Endothelial cell of umbilical vein (primary cell): ENCODE measurements at regions not wholly inside any gene's neighbourhood (a gene's known extent, or its start where the extent isn't known, plus 50 kb on each side); places are given as distances from the start of the nearest gene placed in this dataset.

Source experiments
- BruUV-seq: library from RNA; stranded (reverse); fragments of 400-500 nt; replicated peaks from 2 replicates; lab custom pipeline; 2021; lab: Mats Ljungman, UMichigan
- CTCF ChIA-PET: fragments of 300-600, 350-600 bp; sonication (Branson Sonifier 250); formaldehyde crosslinking; loops from one replicate; lab custom pipeline; 2021; ENCODE audit warnings: antibody characterized with exemption, inconsistent platforms; lab: Charles Lee
- POLR2A ChIA-PET: fragments of 300-600, 350-600 bp; sonication (Branson Sonifier 250); formaldehyde crosslinking; loops from one replicate; lab custom pipeline; 2021; ENCODE audit warnings: antibody characterized with exemption, inconsistent platforms; lab: Charles Lee
- DNase-seq: peaks from one replicate; pipeline ENCODE4 v3.0.0-alpha.2; 2011; ENCODE audit warnings: low read depth, low spot score
- FAIRE-seq: peaks from 2 replicates; lab custom pipeline; 2011; peaks lifted over from hg19 to GRCh38; lab: Jason Lieb, UNC
- H2AFZ ChIP-seq: 2 replicates; pipeline ENCODE4 v1.6.0; 2012; ENCODE audit warnings: low read depth, low read length, control low read depth, inconsistent platforms
- H3K27ac ChIP-seq: 2 replicates; pipeline ENCODE4 v1.5.1; 2011; ENCODE audit warnings: low read depth, mild to moderate bottlenecking, control low read depth, low read length, moderate library complexity; ENCODE audit not compliant: insufficient read depth
- H3K27me3 ChIP-seq, 2 experiments: 2 replicates each; pipeline versions ENCODE4 v1.6.0 to v1.6.1; 2011; ENCODE audit warnings: low read length in 2 of 2, mixed read lengths in 1 of 2; ENCODE audit not compliant: control insufficient read depth in 2 of 2, insufficient read depth in 2 of 2
- H3K36me3 ChIP-seq, 2 experiments: 2 replicates in 1 of 2; 3 replicates in 1 of 2; pipeline ENCODE4 v1.5.1; 2011; ENCODE audit warnings: low read length in 2 of 2, mild to moderate bottlenecking in 1 of 2, moderate library complexity in 1 of 2; ENCODE audit not compliant: control insufficient read depth in 2 of 2, insufficient read depth in 2 of 2; ENCODE audit errors: extremely low read depth in 1 of 2
- H3K4me1 ChIP-seq: 3 replicates; pipeline ENCODE4 v1.5.1; 2011; ENCODE audit warnings: mild to moderate bottlenecking, low read length; ENCODE audit not compliant: control insufficient read depth, insufficient read depth; ENCODE audit errors: extremely low read depth
- H3K4me2 ChIP-seq: 2 replicates; pipeline ENCODE4 v1.6.1; 2011; ENCODE audit warnings: low read length, control low read depth, mixed read lengths; ENCODE audit not compliant: insufficient read depth
- H3K4me3 ChIP-seq, 3 experiments: fragments of 200-600 bp in 1 of 3; sonication (generic), shearing (Covaris generic) in 1 of 3; replicated peaks in 1 of 3; 2 replicates each; pipeline ENCODE4 v1.5.1; 2011 to 2016; ENCODE audit warnings: control low read depth in 3 of 3, low read length in 3 of 3, mild to moderate bottlenecking in 2 of 3, inconsistent platforms in 1 of 3, low read depth in 1 of 3, moderate library complexity in 1 of 3; ENCODE audit not compliant: insufficient read depth in 1 of 3
- H3K79me2 ChIP-seq: 2 replicates; pipeline ENCODE4 v1.6.0; 2012; ENCODE audit warnings: low read length, inconsistent platforms; ENCODE audit not compliant: control insufficient read depth, insufficient read depth
- H3K9ac ChIP-seq: replicated peaks from 2 replicates; pipeline ENCODE3; 2011; ENCODE audit warnings: low read length, control low read depth; ENCODE audit not compliant: insufficient read depth; ENCODE audit errors: extremely low read depth
- H3K9me1 ChIP-seq: replicated peaks from 3 replicates; pipeline ENCODE4 v1.6.0; 2011; ENCODE audit warnings: mild to moderate bottlenecking, low read length; ENCODE audit not compliant: control insufficient read depth, insufficient read depth; ENCODE audit errors: extremely low read depth
- H3K9me3 ChIP-seq: replicated peaks from 2 replicates; pipeline ENCODE4 v1.5.1; 2012; ENCODE audit warnings: low read length, inconsistent platforms; ENCODE audit not compliant: control insufficient read depth, insufficient read depth
- H4K20me1 ChIP-seq: replicated peaks from 2 replicates; pipeline ENCODE3; 2011; ENCODE audit warnings: mild to moderate bottlenecking, low read length; ENCODE audit not compliant: control insufficient read depth, insufficient read depth; ENCODE audit errors: extremely low read depth
- CTCF ChIP-seq, 2 donors: IDR thresholded peaks; 1 replicate in 1 of 2; 2 replicates in 1 of 2; pipeline ENCODE4 v1.5.1; 2011; ENCODE audit warnings: low read length in 2 of 2, mild to moderate bottlenecking in 2 of 2, moderate library complexity in 2 of 2, control low read depth in 1 of 2, inconsistent platforms in 1 of 2, low read depth in 1 of 2; ENCODE audit not compliant: insufficient read depth in 1 of 2; ENCODE audit errors: extremely low read depth in 1 of 2
- EZH2 ChIP-seq: IDR thresholded peaks from 2 replicates; pipeline ENCODE4 v1.6.1; 2012; ENCODE audit warnings: borderline replicate concordance, low read depth, mild to moderate bottlenecking, moderate library complexity, low read length, inconsistent platforms; ENCODE audit not compliant: severe bottlenecking
- FOS ChIP-seq: IDR thresholded peaks from 2 replicates; pipeline ENCODE4 v1.6.1; 2011; ENCODE audit warnings: mild to moderate bottlenecking, low read length, moderate library complexity, borderline replicate concordance; ENCODE audit not compliant: insufficient read depth
- GATA2 ChIP-seq: IDR thresholded peaks from 2 replicates; pipeline ENCODE4 v1.7.0; 2011; ENCODE audit warnings: low read depth, mild to moderate bottlenecking, moderate library complexity, mixed read lengths, low read length; ENCODE audit not compliant: insufficient read length, insufficient read depth
- JUN ChIP-seq: IDR thresholded peaks from 2 replicates; pipeline ENCODE4 v1.6.1; 2011; ENCODE audit warnings: borderline replicate concordance, low read depth; ENCODE audit not compliant: insufficient read length, insufficient read depth
- MAX ChIP-seq: IDR thresholded peaks from 2 replicates; pipeline ENCODE4 v1.6.1; 2011; ENCODE audit not compliant: insufficient read depth, insufficient read length
- MYC ChIP-seq: IDR thresholded peaks from one replicate; pipeline ENCODE4 v1.6.1; 2011; ENCODE audit warnings: mild to moderate bottlenecking, low read depth, low read length
- POLR2A ChIP-seq: IDR thresholded peaks from 2 replicates; pipeline ENCODE4 v1.6.1; 2012; ENCODE audit warnings: low read depth, mild to moderate bottlenecking, control low read depth, low read length
- POLR2AphosphoS5 ChIP-seq: IDR thresholded peaks from 2 replicates; pipeline ENCODE4 v1.6.1; 2012; ENCODE audit warnings: low read depth, mild to moderate bottlenecking, control low read depth, low read length, moderate library complexity; ENCODE audit not compliant: insufficient read depth
- dilution Hi-C: fragments of 300-500 bp; cut with MboI; formaldehyde crosslinking; loops from one replicate; pipeline ENCODE4 v1.15.0; 2019; ENCODE audit warnings: low sequenced_read_pairs; ENCODE audit not compliant: extremely low pct_ligation_motif_present
- intact Hi-C: fragments of 100-400 bp; cut with micrococcal nuclease; formaldehyde crosslinking; loops from one replicate; pipeline ENCODE4 v1.10.0; 2022

- H3K4me1 ChIP-seq: no peaks in the 10 kb centered on the region
- no peak overlapping the region for H2AFZ ChIP-seq
- ChIA-PET POLR2A (no interaction called here), CTCF (no interaction called here)
- BruUV-seq: no TSS peak
- no peak overlapping the region for H3K4me2 ChIP-seq
- intact Hi-C loops: no loop called here
- no peak overlapping the region for H3K27ac ChIP-seq
- H3K4me3 ChIP-seq: no peak overlapping the region
- dilution Hi-C loops: no loop called here
- FAIRE-seq (no peak), DNase-seq (no peak)
- H3K27me3 ChIP-seq: no peaks in the 10 kb centered on the region
- TF ChIP-seq JUN (no peak), GATA2 (no peak), POLR2AphosphoS5 (no peak), EZH2 (no peak), POLR2A (no peak), FOS (no peak), MYC (no peak), CTCF (IDR thresholded peaks at IDR 0.05; ENCODE audit: extremely low read depth in 1 of 2, insufficient read depth in 1 of 2, low read depth in 1 of 2, low read length in 2 of 2) (no peak), MAX (no peak)
- H4K20me1 ChIP-seq: no peaks in the 10 kb centered on the region
- H3K9me1 ChIP-seq: no peaks in the 10 kb centered on the region
- no peaks in the 10 kb centered on the region for H3K79me2 ChIP-seq
- H3K36me3 ChIP-seq: no peaks in the 10 kb centered on the region
- H3K9me3 ChIP-seq: no peaks in the 10 kb centered on the region
- no peak overlapping the region for H3K9ac ChIP-seq
Observed at GRCh38 chr3:59160133-59160746, 110.4 kb upstream of the CFAP20DC start.
